ENCODE measurements at regions not wholly inside any gene's neighbourhood (a gene's known extent, or its start where the extent isn't known, plus 50 kb on each side); places are given as distances from the start of the nearest gene placed in this dataset.

- TF ChIP-seq REPIN1 (tag by site-specific recombination; IDR thresholded peaks at IDR 0.05; ENCODE audit: low read depth) (no peak), ZNF776 (tag by site-specific recombination; IDR thresholded peaks at IDR 0.05; ENCODE audit: borderline replicate concordance) (no peak), ZBTB10 (tag by site-specific recombination; IDR thresholded peaks at IDR 0.05) (no peak)
Observed at GRCh38 chr2:220334210-220334609, 706.8 kb downstream of the SLC4A3 start.
